ENCODE measurements at regions not wholly inside any gene's neighbourhood (a gene's known extent, or its start where the extent isn't known, plus 50 kb on each side); places are given as distances from the start of the nearest gene placed in this dataset.
A peak's percentile ranks its signal among the peaks of the same experiment; 100 is the strongest.

DNA sequence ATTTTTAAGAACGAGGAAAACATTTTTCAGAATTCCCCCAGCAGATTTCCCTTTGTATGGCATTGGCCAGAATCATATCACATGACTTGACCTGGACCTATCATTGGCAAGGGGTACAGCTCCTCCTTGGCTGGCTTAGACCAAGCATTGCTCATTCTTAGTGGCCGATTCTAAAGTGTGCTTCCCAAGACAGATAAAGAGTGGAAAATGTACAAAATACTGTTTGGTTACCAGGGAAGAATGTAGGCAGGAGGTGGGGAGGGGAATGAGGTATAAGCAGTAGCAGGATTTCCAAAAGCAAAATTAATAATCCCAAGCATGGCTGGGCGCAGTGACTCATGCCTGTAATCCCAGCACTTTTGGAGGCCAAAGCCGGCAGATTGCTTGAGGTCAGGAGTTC is 75.6 kb upstream of the KRTAP11-1 start:
- H3K36me3 Mint-ChIP-seq, result no peaks in the 10 kb centered on the region
- ATAC-seq (ENCODE audit: low read depth in 2 of 2) (no peak), DNase-seq (no peak)
- peaks cover 10% of the 10 kb centered on the region for H3K27me3 Mint-ChIP-seq
- no peak overlapping the region for H3K4me3 ChIP-seq (ENCODE audit: low read depth, low read length)
- no peaks in the 10 kb centered on the region for H3K9me3 ChIP-seq (ENCODE audit: control insufficient read depth in 2 of 2, low read length in 2 of 2)
- no peak overlapping the region for H3K27ac Mint-ChIP-seq
- no peak overlapping the region for H3K27ac ChIP-seq (ENCODE audit: insufficient read depth, low read length, poor library complexity, severe bottlenecking)
- H3K4me1 Mint-ChIP-seq, result no peaks in the 10 kb centered on the region
- no peak overlapping the region for H3K4me3 Mint-ChIP-seq
- no peaks in the 10 kb centered on the region for H3K27me3 ChIP-seq (ENCODE audit: control insufficient read depth, insufficient read depth, low read length)
- no peaks in the 10 kb centered on the region for H3K4me1 ChIP-seq (ENCODE audit: control insufficient read depth, insufficient read depth, low read length, poor library complexity, severe bottlenecking)
- no peaks in the 10 kb centered on the region for H3K36me3 ChIP-seq (ENCODE audit: control insufficient read depth, insufficient read depth, low read length)
- no peaks in the 10 kb centered on the region for H3K9me3 Mint-ChIP-seq

- H3K36me3 Mint-ChIP-seq, result no peaks in the 10 kb centered on the region
- no peak overlapping the region for H3K4me3 Mint-ChIP-seq
- no peaks in the 10 kb centered on the region for H3K27me3 ChIP-seq (ENCODE audit: control insufficient read depth, insufficient read depth, low read length)
- ATAC-seq (ENCODE audit: low read depth in 2 of 2), result no peak
- H3K4me1 ChIP-seq (ENCODE audit: control insufficient read depth, insufficient read depth, low read length, poor library complexity, severe bottlenecking), result no peaks in the 10 kb centered on the region
- H3K36me3 ChIP-seq (ENCODE audit: control insufficient read depth, insufficient read depth, low read length), result no peaks in the 10 kb centered on the region
- H3K9me3 ChIP-seq (ENCODE audit: control insufficient read depth in 2 of 2, low read length in 2 of 2), result no peaks in the 10 kb centered on the region
- H3K4me3 ChIP-seq (ENCODE audit: low read depth, low read length), result no peak overlapping the region
- H3K27ac ChIP-seq (ENCODE audit: insufficient read depth, low read length, poor library complexity, severe bottlenecking), result no peak overlapping the region
- no peak overlapping the region for H3K27ac Mint-ChIP-seq
- H3K9me3 Mint-ChIP-seq, result no peaks in the 10 kb centered on the region
- no peaks in the 10 kb centered on the region for H3K4me1 Mint-ChIP-seq
- peaks cover 15% of the 10 kb centered on the region for H3K27me3 Mint-ChIP-seq
- no peak for DNase-seq
Measured at GRCh38 chr21:30953605-30954004, 72.2 kb upstream of the KRTAP11-1 start.

GRCh38 chr21:30947141-30947540 is 65.8 kb upstream of the KRTAP11-1 start:
- H3K4me3 Mint-ChIP-seq, result no peak overlapping the region
- no peaks in the 10 kb centered on the region for H3K36me3 Mint-ChIP-seq
- no peak overlapping the region for H3K27ac Mint-ChIP-seq

GRCh38 chr21:30943920-30944319 is 62.5 kb upstream of the KRTAP11-1 start:
- Mint-ChIP-seq H3K4me1 (no peaks in the 10 kb centered on the region), H3K9me3 (peaks cover 0 to 3% (median 0%) of the 10 kb centered on the region in 7 donors), H3K4me3 (no peak overlapping the region), H3K27me3 (peaks cover 7% of the 10 kb centered on the region), H3K27ac (no peak overlapping the region), H3K36me3 (no peaks in the 10 kb centered on the region)
- Histone ChIP-seq H3K36me3 (ENCODE audit: control insufficient read depth, insufficient read depth, low read length) (no peaks in the 10 kb centered on the region), H3K4me1 (ENCODE audit: control insufficient read depth, insufficient read depth, low read length, poor library complexity, severe bottlenecking) (no peaks in the 10 kb centered on the region), H3K4me3 (ENCODE audit: low read depth, low read length) (no peak overlapping the region), H3K27me3 (ENCODE audit: control insufficient read depth, insufficient read depth, low read length) (no peaks in the 10 kb centered on the region), H3K9me3 (ENCODE audit: control insufficient read depth in 2 of 2, low read length in 2 of 2) (no peaks in the 10 kb centered on the region), H3K27ac (ENCODE audit: insufficient read depth, low read length, poor library complexity, severe bottlenecking) (no peak overlapping the region)
- DNase-seq (no peak), ATAC-seq (ENCODE audit: low read depth in 2 of 2) (no peak)

More at GRCh38 chr21:30947141-30947540, 65.8 kb upstream of the KRTAP11-1 start:
- DNase-seq (no peak), ATAC-seq (ENCODE audit: low read depth in 2 of 2) (no peak)
- H3K9me3 Mint-ChIP-seq, result peaks cover 0 to 3% (median 0%) of the 10 kb centered on the region in 7 donors
- no peak overlapping the region for H3K27ac ChIP-seq (ENCODE audit: insufficient read depth, low read length, poor library complexity, severe bottlenecking)
- H3K36me3 ChIP-seq (ENCODE audit: control insufficient read depth, insufficient read depth, low read length), result no peaks in the 10 kb centered on the region
- H3K4me3 ChIP-seq (ENCODE audit: low read depth, low read length), result no peak overlapping the region
- H3K27me3 Mint-ChIP-seq, result peaks cover 11% of the 10 kb centered on the region
- no peaks in the 10 kb centered on the region for H3K4me1 Mint-ChIP-seq
- no peaks in the 10 kb centered on the region for H3K4me1 ChIP-seq (ENCODE audit: control insufficient read depth, insufficient read depth, low read length, poor library complexity, severe bottlenecking)
- H3K9me3 ChIP-seq (ENCODE audit: control insufficient read depth in 2 of 2, low read length in 2 of 2), result no peaks in the 10 kb centered on the region
- no peaks in the 10 kb centered on the region for H3K27me3 ChIP-seq (ENCODE audit: control insufficient read depth, insufficient read depth, low read length)

- Histone ChIP-seq H3K9me3 (ENCODE audit: control insufficient read depth in 2 of 2, low read length in 2 of 2) (no peaks in the 10 kb centered on the region), H3K27ac (ENCODE audit: insufficient read depth, low read length, poor library complexity, severe bottlenecking) (no peak overlapping the region), H3K27me3 (ENCODE audit: control insufficient read depth, insufficient read depth, low read length) (no peaks in the 10 kb centered on the region), H3K4me1 (ENCODE audit: control insufficient read depth, insufficient read depth, low read length, poor library complexity, severe bottlenecking) (no peaks in the 10 kb centered on the region), H3K4me3 (ENCODE audit: low read depth, low read length) (no peak overlapping the region), H3K36me3 (ENCODE audit: control insufficient read depth, insufficient read depth, low read length) (no peaks in the 10 kb centered on the region)
- Mint-ChIP-seq H3K9me3 (peaks cover 0 to 3% (median 0%) of the 10 kb centered on the region in 7 donors), H3K36me3 (no peaks in the 10 kb centered on the region), H3K27me3 (peaks cover 7% of the 10 kb centered on the region), H3K4me1 (no peaks in the 10 kb centered on the region), H3K27ac (no peak overlapping the region), H3K4me3 (no peak overlapping the region)
- ATAC-seq (ENCODE audit: low read depth in 2 of 2) (no peak), DNase-seq (no peak)
Measured at GRCh38 chr21:30943243-30943642, 61.9 kb upstream of the KRTAP11-1 start.

GRCh38 chr21:30942192-30942591 is 60.8 kb upstream of the KRTAP11-1 start:
- H3K4me1 ChIP-seq (ENCODE audit: control insufficient read depth, insufficient read depth, low read length, poor library complexity, severe bottlenecking), result no peaks in the 10 kb centered on the region
- Mint-ChIP-seq H3K27ac (no peak overlapping the region), H3K36me3 (no peaks in the 10 kb centered on the region), H3K4me1 (no peaks in the 10 kb centered on the region), H3K4me3 (no peak overlapping the region), H3K27me3 (peaks cover 7% of the 10 kb centered on the region), H3K9me3 (peaks cover 0 to 5% (median 0%) of the 10 kb centered on the region in 7 donors)
- no peaks in the 10 kb centered on the region for H3K36me3 ChIP-seq (ENCODE audit: control insufficient read depth, insufficient read depth, low read length)
- DNase-seq (no peak), ATAC-seq (ENCODE audit: low read depth in 2 of 2) (no peak)
- H3K27me3 ChIP-seq (ENCODE audit: control insufficient read depth, insufficient read depth, low read length), result no peaks in the 10 kb centered on the region
- H3K4me3 ChIP-seq (ENCODE audit: low read depth, low read length), result no peak overlapping the region
- no peaks in the 10 kb centered on the region for H3K9me3 ChIP-seq (ENCODE audit: control insufficient read depth in 2 of 2, low read length in 2 of 2)
- H3K27ac ChIP-seq (ENCODE audit: insufficient read depth, low read length, poor library complexity, severe bottlenecking), result no peak overlapping the region

DNA sequence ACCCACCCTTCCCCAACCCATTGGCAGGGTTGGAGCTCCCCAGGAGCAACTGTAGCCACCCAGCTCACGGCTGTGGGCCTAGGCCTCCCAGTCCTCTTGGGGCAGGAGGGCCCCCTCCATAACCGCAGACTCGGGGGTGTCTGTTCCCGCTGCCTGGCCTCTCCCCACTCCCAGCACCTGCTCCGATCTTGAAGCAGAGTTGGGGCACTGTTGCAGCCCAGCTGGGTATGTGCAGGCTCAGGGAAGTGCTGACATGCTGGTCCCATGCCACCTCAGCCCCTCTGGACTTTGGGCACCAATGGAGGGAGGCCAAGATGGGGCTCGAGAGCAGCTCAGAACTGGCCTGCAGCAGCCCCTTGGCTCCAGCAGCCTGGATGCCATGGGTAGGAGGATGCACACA is 54.8 kb upstream of the KRTAP11-1 start:
- no peaks in the 10 kb centered on the region for H3K4me1 Mint-ChIP-seq
- peaks cover 0 to 11% (median 2%) of the 10 kb centered on the region in 7 donors for H3K9me3 Mint-ChIP-seq
- no peak overlapping the region for H3K27ac ChIP-seq (ENCODE audit: insufficient read depth, low read length, poor library complexity, severe bottlenecking)
- no peak overlapping the region for H3K27ac Mint-ChIP-seq
- H3K4me3 ChIP-seq (ENCODE audit: low read depth, low read length), result no peak overlapping the region
- no peaks in the 10 kb centered on the region for H3K9me3 ChIP-seq (ENCODE audit: control insufficient read depth in 2 of 2, low read length in 2 of 2)
- no peak overlapping the region for H3K4me3 Mint-ChIP-seq
- no peaks in the 10 kb centered on the region for H3K4me1 ChIP-seq (ENCODE audit: control insufficient read depth, insufficient read depth, low read length, poor library complexity, severe bottlenecking)
- ATAC-seq (ENCODE audit: low read depth in 2 of 2), result peak in 1 of 2 donors; percentile 5
- H3K27me3 ChIP-seq (ENCODE audit: control insufficient read depth, insufficient read depth, low read length), result no peaks in the 10 kb centered on the region
- H3K36me3 ChIP-seq (ENCODE audit: control insufficient read depth, insufficient read depth, low read length), result no peaks in the 10 kb centered on the region
- no peaks in the 10 kb centered on the region for H3K27me3 Mint-ChIP-seq
- DNase-seq, result no peak
- H3K36me3 Mint-ChIP-seq, result no peaks in the 10 kb centered on the region

- no peak for ATAC-seq (ENCODE audit: low read depth in 2 of 2)
- Histone ChIP-seq H3K4me3 (ENCODE audit: low read depth, low read length) (no peak overlapping the region), H3K27me3 (ENCODE audit: control insufficient read depth, insufficient read depth, low read length) (no peaks in the 10 kb centered on the region), H3K36me3 (ENCODE audit: control insufficient read depth, insufficient read depth, low read length) (no peaks in the 10 kb centered on the region), H3K4me1 (ENCODE audit: control insufficient read depth, insufficient read depth, low read length, poor library complexity, severe bottlenecking) (no peaks in the 10 kb centered on the region), H3K9me3 (ENCODE audit: control insufficient read depth in 2 of 2, low read length in 2 of 2) (no peaks in the 10 kb centered on the region), H3K27ac (ENCODE audit: insufficient read depth, low read length, poor library complexity, severe bottlenecking) (no peak overlapping the region)
- Mint-ChIP-seq H3K4me1 (no peaks in the 10 kb centered on the region), H3K27me3 (no peaks in the 10 kb centered on the region), H3K27ac (no peak overlapping the region), H3K36me3 (no peaks in the 10 kb centered on the region), H3K9me3 (peaks cover 0 to 11% (median 2%) of the 10 kb centered on the region in 7 donors), H3K4me3 (no peak overlapping the region)
- DNase-seq, result no peak
Measured at GRCh38 chr21:30935889-30936168, 54.4 kb upstream of the KRTAP11-1 start.

All from CD4-positive, CD25-positive, alpha-beta regulatory T cell (primary cell).